Thyroid gland (tissue), 4 donors: ENCODE measurements at regions not wholly inside any gene's neighbourhood (a gene's known extent, or its start where the extent isn't known, plus 50 kb on each side); places are given as distances from the start of the nearest gene placed in this dataset.

ENCODE experiments used
- CTCF ChIP-seq, 6 experiments: fragments of 200-600 bp in 3 of 6; fragments of 450-650 bp in 3 of 6; sonication (generic) in 3 of 6; IDR thresholded peaks; one replicate each; pipeline ENCODE4 v1.5.1; 2016 to 2019; ENCODE audit warnings: antibody characterized with exemption in 6 of 6, mild to moderate bottlenecking in 2 of 6, inconsistent platforms in 1 of 6, moderate library complexity in 1 of 6
- POLR2A ChIP-seq, 2 donors: fragments of 450-650 bp; IDR thresholded peaks; one replicate each; pipeline ENCODE4 v1.6.1; 2017; ENCODE audit warnings: antibody characterized with exemption in 2 of 2, mild to moderate bottlenecking in 2 of 2, moderate library complexity in 1 of 2

- TF ChIP-seq POLR2A (IDR thresholded peaks at IDR 0.05) = no peak
- TF ChIP-seq CTCF (IDR thresholded peaks at IDR 0.05) = no peak
Measured at GRCh38 chr1:88341447-88341846, 342.6 kb upstream of the PKN2 start.
